AML-193 (cell line): ENCODE measurements at regions not wholly inside any gene's neighbourhood (a gene's known extent, or its start where the extent isn't known, plus 50 kb on each side); places are given as distances from the start of the nearest gene placed in this dataset.
"Not testable (repeated sequence)": the region's sequence is repeated elsewhere in the genome, so short reads cannot be mapped to it uniquely, and the experiment has no call there.

Experiments
- DNase-seq, 2 experiments: peaks; one replicate each; lab custom pipeline; 2025; lab: John Stamatoyannopoulos, UW

DNA sequence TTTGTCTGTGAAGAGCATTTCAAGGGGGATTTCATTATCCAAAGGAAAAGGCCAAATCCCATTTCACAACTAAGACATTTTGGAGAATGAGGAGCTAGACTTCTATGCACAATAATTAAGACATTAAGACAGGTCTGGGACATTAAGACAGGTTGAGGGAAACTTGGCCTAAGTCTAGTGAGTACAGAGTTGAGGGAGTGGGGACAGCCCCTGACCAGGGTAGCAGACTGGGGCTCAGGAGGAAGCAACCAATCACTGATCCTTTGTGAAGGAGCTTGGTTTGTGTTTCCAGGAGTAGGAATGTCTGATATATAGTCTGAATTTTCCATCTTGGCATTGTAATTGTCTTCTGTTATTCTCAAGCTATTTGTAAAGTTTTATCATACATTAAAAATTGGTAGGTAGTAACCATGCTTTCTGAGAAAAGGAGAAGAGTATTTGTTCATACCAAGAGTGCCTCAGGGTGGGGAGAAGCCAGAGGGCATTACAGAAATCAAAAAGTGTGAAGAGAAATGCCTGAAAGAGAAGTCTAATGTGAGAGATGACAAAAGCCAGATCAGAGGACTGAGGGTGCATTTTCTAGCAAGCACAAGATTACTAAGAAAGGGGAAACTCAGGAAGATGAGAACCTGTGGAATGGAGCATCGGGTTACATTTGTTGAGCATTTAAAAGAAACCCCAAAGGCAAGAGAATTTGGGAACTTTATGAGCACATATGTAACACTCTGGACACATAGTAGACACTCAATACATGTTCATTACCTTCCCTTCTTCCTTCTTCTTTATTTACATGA is 189.3 kb upstream of the PIK3R1 start:
- no peak for DNase-seq

DNA sequence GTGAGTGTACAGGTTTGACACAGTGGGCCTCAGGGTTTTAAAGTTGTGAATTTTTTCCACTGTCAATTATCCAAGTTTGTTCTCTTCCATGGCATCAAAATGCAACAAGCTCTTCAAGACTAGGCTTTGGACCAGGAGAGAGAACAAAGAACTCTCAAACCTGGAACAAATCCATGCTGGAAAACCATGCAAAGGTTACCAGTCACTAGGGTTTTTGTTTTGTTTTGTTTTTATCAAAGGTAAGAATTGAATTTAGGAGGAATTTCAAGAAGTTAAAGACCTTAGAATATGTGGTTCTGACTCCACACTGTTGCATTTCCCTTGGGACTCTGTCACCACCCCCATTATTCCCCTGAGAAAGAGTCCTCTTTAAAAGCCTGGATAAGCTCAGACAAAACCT is 191.1 kb upstream of the PIK3R1 start:
- DNase-seq: no peak

DNA sequence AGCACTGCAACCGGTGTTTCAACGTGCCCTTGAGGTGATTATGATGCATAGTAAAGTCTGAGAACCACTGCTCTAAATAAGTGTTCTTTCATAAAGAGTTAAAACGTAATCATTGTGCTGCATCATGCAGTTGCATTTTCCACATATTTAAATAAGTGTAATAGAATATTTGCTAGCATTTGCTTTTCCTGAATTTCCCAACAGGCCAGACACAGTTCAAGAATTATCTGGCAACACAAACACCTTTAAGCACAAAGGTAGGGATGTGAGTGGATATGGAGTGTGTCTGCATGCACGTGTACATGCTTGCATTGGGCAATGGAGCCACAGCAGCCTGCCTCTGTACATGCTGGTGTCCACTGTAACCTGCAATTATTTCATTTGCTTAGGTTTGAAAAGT is 193.6 kb upstream of the PIK3R1 start:
- no peak for DNase-seq

DNA sequence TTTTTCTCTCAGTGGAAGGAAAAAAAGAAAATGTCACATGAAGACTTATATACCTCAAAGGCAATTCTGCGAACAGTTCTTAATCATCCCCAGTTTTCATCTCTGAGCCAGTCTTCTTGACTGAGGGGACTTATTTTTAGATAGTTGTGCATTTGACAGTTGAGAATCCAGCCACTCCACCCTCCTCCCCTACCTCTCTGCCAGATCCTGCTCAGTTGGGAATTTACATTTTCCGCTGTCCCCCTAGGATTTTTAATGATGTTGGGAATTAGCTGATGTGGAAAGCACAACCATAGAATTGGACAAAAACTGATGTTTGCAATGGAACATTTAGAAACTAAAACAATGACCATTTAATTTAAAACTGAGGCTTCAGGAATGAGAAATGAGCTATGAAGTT is 194.3 kb upstream of the PIK3R1 start:
- no peak for DNase-seq

DNA sequence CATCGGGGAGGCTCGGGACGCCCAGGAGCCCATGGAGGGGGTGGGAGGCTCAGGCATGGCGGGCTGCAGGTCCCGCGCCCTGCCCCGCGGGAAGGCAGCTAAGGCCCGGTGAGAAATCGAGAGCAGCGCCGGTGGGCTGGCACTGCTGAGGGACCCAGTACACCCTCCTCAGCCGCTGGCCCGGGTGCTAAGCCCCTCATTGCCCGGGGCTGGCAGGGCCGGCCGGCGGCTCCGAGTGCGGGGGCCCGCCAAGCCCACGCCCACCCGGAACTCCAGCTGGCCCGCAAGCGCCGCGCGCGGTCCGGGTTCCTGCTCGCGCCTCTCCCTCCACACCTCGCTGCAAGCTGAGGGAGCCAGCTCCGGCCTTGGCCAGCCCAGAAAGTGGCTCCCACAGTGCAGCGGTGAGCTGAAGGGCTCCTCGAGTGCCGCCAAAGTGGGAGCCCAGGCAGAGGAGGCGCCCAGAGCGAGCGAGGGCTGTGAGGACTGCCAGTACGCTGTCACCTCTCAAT is 195.0 kb upstream of the PIK3R1 start:
- not testable (repeated sequence) for DNase-seq

GRCh38 chr5:68015381-68016302 is 199.9 kb upstream of the PIK3R1 start:
- DNase-seq: no peak

DNA sequence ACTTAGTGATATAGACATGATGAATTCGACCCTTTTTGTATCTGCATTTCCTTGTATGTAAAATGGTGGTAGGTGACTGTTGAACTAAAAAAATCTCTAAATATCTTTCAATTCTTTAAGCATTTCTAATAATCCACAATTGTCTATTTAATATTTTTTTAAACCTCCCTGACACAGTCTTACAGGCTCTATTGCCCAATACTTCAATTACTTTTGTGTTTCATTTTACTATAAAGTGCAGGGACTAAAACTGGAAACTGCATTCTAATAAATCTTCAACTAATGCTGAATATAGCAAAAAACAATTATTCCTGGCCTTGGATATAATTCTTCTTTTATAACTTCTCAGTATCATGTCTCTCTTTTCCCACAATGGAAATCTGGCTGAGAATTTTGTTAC is 202.7 kb upstream of the PIK3R1 start:
- DNase-seq: no peak

DNA sequence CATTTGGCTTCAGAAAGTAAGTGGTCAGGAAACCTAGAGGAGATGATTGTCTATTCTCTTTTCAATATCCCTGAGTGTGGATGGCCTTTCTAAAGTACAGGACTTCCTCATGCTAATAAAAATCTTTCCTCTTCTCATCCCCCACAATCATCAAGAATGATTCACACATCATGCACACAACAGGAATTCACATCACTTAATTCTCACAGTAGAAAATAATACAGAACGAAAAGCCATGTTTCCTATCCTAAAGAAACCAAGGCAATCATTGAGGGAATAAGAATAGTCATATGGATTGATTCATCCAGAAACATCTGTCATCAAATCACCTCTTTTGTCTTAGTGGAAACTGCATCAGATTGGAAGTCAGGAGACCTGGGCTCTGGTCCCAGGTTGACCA is 203.1 kb upstream of the PIK3R1 start:
- no peak for DNase-seq

DNA sequence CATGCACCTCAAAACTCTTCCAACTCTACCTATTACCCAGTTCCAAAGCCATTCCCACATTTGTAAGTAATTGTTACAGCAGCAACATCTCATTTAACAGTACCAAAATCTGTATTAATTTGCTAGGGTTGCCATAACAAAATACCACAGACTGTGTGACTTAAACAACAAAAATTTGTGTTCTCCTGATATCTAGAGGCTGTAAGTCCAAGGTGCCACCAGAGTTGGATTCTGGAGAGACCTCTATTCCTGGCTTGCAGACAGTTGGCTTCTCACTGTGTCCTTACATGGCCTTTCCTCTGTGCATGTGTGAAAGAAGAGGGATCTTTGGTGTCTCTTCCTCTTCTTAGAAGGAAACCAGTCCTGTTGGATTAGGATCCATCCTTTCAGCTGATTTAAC is 203.8 kb upstream of the PIK3R1 start:
- no peak for DNase-seq

- DNase-seq: no peak
Observed at GRCh38 chr5:68011259-68011760, 204.2 kb upstream of the PIK3R1 start.

DNA sequence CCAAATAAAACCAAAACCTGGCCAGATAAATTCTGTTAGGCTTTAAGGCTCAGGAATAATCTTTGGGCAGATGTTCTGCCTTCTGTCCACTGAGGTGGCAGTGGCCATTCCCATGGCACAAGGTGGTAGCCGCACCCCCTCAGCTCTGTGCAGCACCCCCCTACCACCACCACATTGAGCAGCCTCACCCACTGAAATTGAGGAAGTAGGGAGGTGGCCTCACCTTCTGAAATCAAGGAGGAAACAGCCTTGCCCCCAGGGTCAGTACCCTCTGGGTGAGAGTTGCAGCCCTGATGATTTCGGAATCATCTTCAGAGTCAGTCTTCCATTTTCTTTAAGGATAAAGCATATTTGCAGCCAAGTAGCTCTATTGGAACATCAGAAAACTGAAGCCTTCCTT is 204.8 kb upstream of the PIK3R1 start:
- DNase-seq: peak in 1 of 2 experiments; percentile 9

DNA sequence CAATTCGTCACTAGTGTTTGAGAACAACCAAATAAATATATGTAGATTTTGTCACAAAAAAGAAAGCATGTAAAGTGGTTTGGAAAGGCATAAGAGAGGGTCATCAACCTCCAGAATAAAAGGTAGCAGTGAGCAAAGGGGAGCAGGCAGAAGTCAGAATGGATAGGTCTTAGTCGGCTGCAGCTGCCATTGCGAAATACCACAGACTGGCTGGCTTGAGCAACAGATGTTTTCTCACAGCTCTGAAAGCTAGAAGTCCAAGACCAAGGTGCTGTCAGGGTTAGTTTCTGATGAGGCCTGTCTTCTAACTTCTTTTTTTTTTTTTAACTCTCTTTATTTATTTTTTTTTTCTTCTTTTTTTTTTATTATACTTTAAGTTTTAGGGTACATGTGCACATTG is 208.1 kb upstream of the PIK3R1 start:
- peak; percentile 90 to 92 for DNase-seq

GRCh38 chr5:68002836-68003235 is 212.7 kb upstream of the PIK3R1 start:
- no peak for DNase-seq

GRCh38 chr5:68000805-68001204 is 214.8 kb upstream of the PIK3R1 start:
- no peak for DNase-seq

GRCh38 chr5:67999391-67999790 is 216.2 kb upstream of the PIK3R1 start:
- DNase-seq: no peak

DNA sequence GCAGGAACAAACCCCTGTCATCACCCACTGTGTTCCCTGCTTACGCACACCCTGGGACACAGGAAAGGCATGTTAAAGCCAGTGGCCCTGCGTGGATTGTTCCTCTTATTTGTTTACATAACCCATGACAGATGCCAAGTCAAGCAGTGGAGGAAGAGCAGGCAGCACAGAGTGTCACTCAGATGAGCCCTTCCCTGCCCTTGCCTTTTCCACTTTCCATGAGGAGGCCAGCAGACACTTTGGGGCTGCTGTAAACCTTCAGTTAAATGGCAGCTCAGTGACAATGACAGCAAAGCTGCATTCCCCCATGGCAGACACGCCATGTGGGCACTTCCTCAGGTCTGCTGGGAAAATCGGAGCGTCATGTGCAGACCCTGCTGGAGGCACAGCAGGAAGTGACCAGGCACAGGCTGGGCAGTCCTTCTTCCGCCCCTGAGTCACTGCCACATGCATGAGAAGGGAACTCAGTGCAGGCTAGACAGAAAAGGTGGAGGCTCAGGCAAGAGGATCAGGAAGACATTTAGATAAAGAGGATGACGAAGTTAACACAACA is 216.8 kb upstream of the PIK3R1 start:
- no peak for DNase-seq

DNA sequence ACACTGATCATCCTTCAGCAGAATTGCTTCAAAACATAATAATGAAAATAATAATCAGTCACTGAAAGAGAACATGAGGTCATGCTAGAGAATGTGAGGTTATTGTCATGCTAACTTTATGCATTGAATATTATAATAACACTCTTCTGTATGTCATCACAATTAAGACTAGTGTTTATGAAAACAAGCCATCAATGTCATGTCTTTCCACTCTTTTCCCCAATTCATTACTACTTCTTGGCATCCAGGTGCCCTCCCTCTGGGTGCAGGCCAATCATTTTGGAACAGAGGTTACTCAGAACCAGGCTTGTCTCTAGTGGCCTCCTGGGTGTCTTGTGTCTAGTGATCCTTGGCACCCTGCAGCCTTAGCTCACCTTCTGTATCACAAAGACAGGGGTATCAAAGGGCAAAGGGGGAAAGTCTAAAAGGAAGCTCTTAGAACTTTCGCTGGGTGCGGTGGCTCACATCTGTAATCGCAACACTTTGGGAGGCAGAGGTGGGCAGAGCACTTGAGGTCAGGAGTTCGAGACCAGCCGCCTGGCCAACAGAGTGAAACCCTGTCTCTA is 217.6 kb upstream of the PIK3R1 start:
- DNase-seq: no peak

DNA sequence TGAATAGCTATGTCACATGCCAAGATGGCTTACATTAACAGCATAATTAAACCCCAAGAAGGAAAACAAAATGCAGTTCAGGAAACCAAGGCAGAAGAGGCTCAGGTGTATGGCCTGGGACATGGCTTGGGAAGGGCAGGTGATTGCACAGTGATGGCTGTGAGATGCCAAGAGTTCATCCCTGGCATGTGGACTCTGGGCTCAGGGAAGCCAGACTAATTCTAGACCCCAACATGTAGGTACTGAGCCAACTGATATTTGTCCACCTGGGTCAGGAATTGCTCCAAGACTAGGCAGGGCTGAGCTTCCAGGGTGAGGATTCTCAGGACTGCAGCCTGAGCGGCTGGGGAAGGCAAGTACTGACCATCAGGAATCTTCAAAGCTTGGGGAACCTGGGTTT is 218.4 kb upstream of the PIK3R1 start:
- no peak for DNase-seq

DNA sequence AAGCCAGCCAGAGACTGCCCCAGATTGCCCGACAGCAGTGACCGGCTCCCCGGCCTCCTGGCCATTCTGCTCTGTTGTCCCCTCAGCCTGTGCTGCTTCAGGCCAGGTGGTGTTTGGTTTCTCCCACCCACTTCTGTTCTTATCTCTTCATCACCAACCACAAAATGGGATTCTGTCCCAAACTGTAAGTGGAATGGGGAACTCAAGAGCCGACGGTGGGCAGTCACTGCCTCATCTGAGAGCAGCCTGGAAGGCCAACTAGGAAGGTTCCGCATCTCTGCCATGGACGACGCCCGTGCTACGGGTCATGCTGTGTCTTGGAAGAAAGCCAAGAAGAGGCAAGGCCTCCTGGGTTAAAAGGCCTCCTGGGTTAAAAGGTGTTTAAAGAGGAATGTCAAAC is 219.0 kb upstream of the PIK3R1 start:
- no peak for DNase-seq

DNA sequence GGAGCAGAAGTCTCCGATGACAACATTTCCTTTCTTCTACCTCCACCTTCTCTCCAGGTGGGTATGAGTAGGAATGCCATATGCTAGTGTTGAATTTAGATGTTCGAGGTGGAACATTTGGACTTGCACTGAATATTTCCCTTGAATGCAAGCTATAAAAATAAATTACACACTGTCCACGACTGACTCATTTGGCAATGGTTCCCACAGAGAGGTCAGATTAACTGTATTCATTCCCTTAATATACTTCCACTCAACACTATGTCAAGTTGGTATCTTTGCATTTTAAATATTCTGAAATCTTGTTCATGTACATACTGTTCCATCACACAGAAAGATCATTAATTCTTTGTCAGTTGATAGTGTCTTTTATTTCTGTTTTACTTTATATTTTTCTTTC is 222.6 kb upstream of the PIK3R1 start:
- DNase-seq: no peak

DNA sequence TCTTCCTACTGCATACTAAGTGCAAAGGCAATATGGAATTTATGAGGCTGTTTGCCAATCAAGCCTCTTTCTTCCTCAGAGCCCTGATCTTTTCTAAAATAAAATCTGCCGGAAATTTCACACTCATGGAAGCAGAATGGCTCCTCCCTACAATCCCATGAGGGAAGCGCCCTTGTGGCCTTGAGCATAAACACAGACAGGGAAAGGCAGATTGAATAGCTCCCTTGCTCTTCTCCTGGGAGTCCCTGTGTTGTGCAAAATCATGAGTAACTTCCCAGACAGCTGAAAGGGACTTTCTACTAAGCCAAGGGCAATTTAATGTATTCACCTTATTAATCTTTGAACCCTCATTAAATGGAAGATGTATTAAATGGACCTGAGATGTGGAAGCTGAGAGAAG is 226.1 kb upstream of the PIK3R1 start:
- no peak for DNase-seq

DNA sequence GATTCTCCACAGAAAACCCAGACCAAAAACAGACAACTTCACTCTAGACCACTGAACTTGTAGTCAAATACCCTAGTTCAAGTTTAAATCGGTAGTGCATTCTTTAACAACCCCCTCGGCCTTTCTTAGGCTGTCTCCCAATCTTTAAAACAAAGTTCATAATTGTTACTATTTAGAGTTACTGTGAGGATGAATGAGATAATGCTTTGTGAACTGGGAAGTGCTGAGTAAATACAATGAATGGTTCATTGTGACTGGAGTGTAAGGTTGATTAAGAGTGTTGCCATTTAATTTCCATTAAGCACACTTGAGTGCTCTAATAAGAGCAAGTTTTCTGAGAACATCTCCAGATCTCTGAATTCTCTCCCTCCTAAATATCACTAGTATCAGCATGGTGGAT is 228.8 kb upstream of the PIK3R1 start:
- DNase-seq: no peak
